ENCODE measurements at regions not wholly inside any gene's neighbourhood (a gene's known extent, or its start where the extent isn't known, plus 50 kb on each side); places are given as distances from the start of the nearest gene placed in this dataset.
A peak's percentile ranks its signal among the peaks of the same experiment; 100 is the strongest.

DNA sequence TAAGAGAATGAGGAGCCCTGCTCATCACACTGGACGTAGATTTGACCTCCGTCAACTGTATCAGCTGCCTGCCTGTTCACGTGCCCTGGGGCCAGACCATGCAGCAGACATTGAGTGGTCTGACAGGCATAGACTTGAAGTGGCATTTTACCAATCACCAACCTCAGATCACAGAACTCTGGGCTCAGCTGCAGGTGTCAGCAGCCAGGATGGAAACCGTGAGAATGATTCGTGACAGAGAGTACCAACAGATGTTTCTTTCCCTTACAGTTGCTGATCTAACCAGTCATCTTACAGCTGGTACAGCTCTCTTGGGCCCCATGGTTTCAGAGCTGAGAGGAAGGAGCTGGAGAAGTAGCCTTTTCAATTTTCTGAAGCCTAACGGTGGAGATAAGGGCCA, 148.9 kb downstream of the EN1 start:
- Mint-ChIP-seq H3K27ac (no peak overlapping the region), H3K4me3 (no peak overlapping the region), H3K27me3 (ENCODE audit: low read depth) (no peaks in the 10 kb centered on the region), H3K4me1 (peaks cover 18% of the 10 kb centered on the region), H3K36me3 (no peaks in the 10 kb centered on the region), H3K9me3 (peaks cover 10% of the 10 kb centered on the region)
- DNase-seq (ENCODE audit: low spot score in 2 of 2, unreplicated experiment in 2 of 2) = no peak
- TF ChIP-seq CTCF (IDR thresholded peaks at IDR 0.05; ENCODE audit: unreplicated experiment) = no peak

GRCh38 chr2:118697781-118698180, 149.7 kb downstream of the EN1 start:
- Mint-ChIP-seq H3K9me3 (peaks cover 7% of the 10 kb centered on the region), H3K27me3 (ENCODE audit: low read depth) (no peaks in the 10 kb centered on the region), H3K4me3 (no peak overlapping the region), H3K4me1 (peaks cover 18% of the 10 kb centered on the region), H3K27ac (peak overlapping the region; percentile 43), H3K36me3 (no peaks in the 10 kb centered on the region)
- DNase-seq (ENCODE audit: low spot score in 2 of 2, unreplicated experiment in 2 of 2) = no peak
- no peak for TF ChIP-seq CTCF (IDR thresholded peaks at IDR 0.05; ENCODE audit: unreplicated experiment)

DNA sequence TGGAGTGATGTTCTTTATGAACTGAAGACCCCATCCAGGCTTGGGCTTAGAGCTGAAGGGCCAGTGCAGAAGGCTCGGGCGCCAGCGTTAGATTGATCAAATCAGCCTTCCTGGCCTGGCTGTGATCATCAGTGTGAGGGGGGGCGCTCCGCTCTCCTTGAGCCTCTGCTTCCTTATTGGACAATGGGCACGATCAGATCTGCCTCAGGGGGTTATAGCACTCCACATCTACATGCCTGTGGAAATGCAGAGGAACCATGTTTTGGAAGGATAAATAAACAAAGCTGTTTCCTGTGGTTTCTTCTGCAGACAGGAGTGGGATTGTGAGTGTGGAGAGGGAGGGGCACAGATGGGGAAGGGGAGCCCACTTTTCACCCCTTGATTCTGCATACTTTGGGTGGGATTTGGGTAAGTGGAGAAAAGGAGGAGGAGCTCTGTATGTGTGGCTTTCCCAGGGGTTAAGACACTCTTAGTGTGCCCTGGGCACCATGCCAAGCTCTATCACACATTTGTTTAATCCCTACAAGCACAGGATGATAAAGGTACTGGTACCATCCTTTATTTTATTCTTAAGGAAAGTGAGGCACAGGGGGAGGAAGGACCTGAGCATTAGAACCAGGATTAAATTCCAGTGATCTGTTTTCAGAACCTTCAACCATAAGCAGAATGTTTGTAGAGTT, 150.5 kb downstream of the EN1 start:
- no peak for DNase-seq (ENCODE audit: low spot score in 2 of 2, unreplicated experiment in 2 of 2)
- peaks cover 7% of the 10 kb centered on the region for H3K9me3 Mint-ChIP-seq

GRCh38 chr2:118693287-118693822, 154.1 kb downstream of the EN1 start:
- Mint-ChIP-seq H3K4me3 (no peak overlapping the region), H3K36me3 (no peaks in the 10 kb centered on the region), H3K27me3 (ENCODE audit: low read depth) (no peaks in the 10 kb centered on the region), H3K4me1 (peaks cover 15% of the 10 kb centered on the region), H3K27ac (no peak overlapping the region), H3K9me3 (peaks cover 4% of the 10 kb centered on the region)
- DNase-seq (ENCODE audit: low spot score in 2 of 2, unreplicated experiment in 2 of 2) = no peak
- no peak for TF ChIP-seq CTCF (IDR thresholded peaks at IDR 0.05; ENCODE audit: unreplicated experiment)

More for the DNA sequence above, 150.5 kb downstream of the EN1 start:
- Mint-ChIP-seq H3K4me1 (peaks cover 18% of the 10 kb centered on the region), H3K36me3 (no peaks in the 10 kb centered on the region), H3K4me3 (no peak overlapping the region), H3K27ac (peak overlapping the region; percentile 66), H3K27me3 (ENCODE audit: low read depth) (no peaks in the 10 kb centered on the region)
- no peak for TF ChIP-seq CTCF (IDR thresholded peaks at IDR 0.05; ENCODE audit: unreplicated experiment)

DNA sequence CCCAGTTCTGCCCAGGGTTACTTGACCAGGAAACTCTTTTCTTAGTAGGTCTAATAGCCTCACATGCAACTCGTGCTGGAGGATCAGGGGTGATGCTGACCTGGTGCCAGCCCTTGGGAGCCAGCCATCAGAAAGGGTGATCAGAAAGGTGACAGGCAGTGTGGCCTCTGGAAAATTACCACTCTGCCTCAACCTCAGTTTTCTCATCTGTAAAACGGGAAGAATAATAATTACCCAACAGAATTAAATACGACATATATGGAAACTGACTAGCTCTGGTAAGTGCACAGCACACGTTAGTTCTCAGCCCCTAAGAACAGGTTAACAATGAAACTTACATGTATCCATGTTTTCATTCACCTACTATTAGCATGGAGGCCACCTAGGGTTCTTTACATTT, 157.6 kb downstream of the EN1 start:
- TF ChIP-seq CTCF (IDR thresholded peaks at IDR 0.05; ENCODE audit: unreplicated experiment) = no peak
- Mint-ChIP-seq H3K4me3 (no peak overlapping the region), H3K27me3 (ENCODE audit: low read depth) (no peaks in the 10 kb centered on the region), H3K27ac (no peak overlapping the region), H3K9me3 (peaks cover 4% of the 10 kb centered on the region), H3K4me1 (peaks cover 17% of the 10 kb centered on the region), H3K36me3 (no peaks in the 10 kb centered on the region)
- DNase-seq (ENCODE audit: low spot score in 2 of 2, unreplicated experiment in 2 of 2) = no peak

Measured in mesothelial cell of epicardium (in vitro differentiated cells).